ENCODE measurements at regions not wholly inside any gene's neighbourhood (a gene's known extent, or its start where the extent isn't known, plus 50 kb on each side); places are given as distances from the start of the nearest gene placed in this dataset.

DNA sequence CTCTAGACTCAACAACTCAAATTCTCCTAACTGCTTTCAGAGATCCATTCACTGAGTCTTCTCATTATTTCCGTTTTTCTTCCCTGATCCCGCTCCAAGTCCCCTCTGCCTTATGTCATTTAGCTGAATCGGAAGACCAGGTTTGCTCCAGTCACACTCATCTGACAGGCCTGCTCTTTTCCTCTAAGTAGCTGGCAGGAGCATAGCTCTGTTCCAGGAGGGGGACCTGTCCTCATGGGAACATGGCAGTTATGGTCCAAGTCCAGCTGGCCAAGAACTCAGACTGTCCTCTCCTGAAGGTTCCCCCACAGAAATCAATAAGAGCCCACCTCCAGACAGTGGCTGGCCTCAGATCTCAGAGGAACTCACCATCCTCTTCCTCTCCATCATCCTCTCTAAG lies 130.9 kb upstream of the SERP2 start:
- H3K4me1 Mint-ChIP-seq (ENCODE audit: low read depth): peaks cover 9% of the 10 kb centered on the region

GRCh38 chr13:44243198-44243857 lies 130.3 kb upstream of the SERP2 start:
- no peaks in the 10 kb centered on the region for H3K36me3 Mint-ChIP-seq (ENCODE audit: low read depth)
- no peak overlapping the region for H3K27ac Mint-ChIP-seq
- peaks cover 5% of the 10 kb centered on the region for H3K27me3 Mint-ChIP-seq (ENCODE audit: insufficient read depth)
- H3K4me1 Mint-ChIP-seq (ENCODE audit: low read depth): peaks cover 3% of the 10 kb centered on the region
- no peaks in the 10 kb centered on the region for H3K9me3 Mint-ChIP-seq
- DNase-seq: peak; percentile 3
- no peak overlapping the region for H3K4me3 Mint-ChIP-seq
- TF ChIP-seq, protein P1, sequence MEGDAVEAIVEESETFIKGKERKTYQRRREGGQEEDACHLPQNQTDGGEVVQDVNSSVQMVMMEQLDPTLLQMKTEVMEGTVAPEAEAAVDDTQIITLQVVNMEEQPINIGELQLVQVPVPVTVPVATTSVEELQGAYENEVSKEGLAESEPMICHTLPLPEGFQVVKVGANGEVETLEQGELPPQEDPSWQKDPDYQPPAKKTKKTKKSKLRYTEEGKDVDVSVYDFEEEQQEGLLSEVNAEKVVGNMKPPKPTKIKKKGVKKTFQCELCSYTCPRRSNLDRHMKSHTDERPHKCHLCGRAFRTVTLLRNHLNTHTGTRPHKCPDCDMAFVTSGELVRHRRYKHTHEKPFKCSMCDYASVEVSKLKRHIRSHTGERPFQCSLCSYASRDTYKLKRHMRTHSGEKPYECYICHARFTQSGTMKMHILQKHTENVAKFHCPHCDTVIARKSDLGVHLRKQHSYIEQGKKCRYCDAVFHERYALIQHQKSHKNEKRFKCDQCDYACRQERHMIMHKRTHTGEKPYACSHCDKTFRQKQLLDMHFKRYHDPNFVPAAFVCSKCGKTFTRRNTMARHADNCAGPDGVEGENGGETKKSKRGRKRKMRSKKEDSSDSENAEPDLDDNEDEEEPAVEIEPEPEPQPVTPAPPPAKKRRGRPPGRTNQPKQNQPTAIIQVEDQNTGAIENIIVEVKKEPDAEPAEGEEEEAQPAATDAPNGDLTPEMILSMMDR (IDR thresholded peaks at IDR 0.05): peak; percentile 52; the same call in 1 of the 2 replicates

More for the DNA sequence above, 130.9 kb upstream of the SERP2 start:
- DNase-seq: no peak
- TF ChIP-seq, protein P1 (IDR thresholded peaks at IDR 0.05): no peak
- no peaks in the 10 kb centered on the region for H3K9me3 Mint-ChIP-seq
- no peaks in the 10 kb centered on the region for H3K36me3 Mint-ChIP-seq (ENCODE audit: low read depth)
- H3K27me3 Mint-ChIP-seq (ENCODE audit: insufficient read depth): peaks cover 5% of the 10 kb centered on the region
- H3K4me3 Mint-ChIP-seq: no peak overlapping the region
- no peak overlapping the region for H3K27ac Mint-ChIP-seq

GRCh38 chr13:44244288-44244687 lies 129.3 kb upstream of the SERP2 start:
- H3K4me3 Mint-ChIP-seq: no peak overlapping the region
- TF ChIP-seq, protein P1 (IDR thresholded peaks at IDR 0.05): no peak
- peaks cover 4% of the 10 kb centered on the region for H3K4me1 Mint-ChIP-seq (ENCODE audit: low read depth)
- peaks cover 5% of the 10 kb centered on the region for H3K27me3 Mint-ChIP-seq (ENCODE audit: insufficient read depth)
- no peaks in the 10 kb centered on the region for H3K36me3 Mint-ChIP-seq (ENCODE audit: low read depth)
- no peak overlapping the region for H3K27ac Mint-ChIP-seq
- peak; percentile 9 for DNase-seq
- H3K9me3 Mint-ChIP-seq: no peaks in the 10 kb centered on the region

DNA sequence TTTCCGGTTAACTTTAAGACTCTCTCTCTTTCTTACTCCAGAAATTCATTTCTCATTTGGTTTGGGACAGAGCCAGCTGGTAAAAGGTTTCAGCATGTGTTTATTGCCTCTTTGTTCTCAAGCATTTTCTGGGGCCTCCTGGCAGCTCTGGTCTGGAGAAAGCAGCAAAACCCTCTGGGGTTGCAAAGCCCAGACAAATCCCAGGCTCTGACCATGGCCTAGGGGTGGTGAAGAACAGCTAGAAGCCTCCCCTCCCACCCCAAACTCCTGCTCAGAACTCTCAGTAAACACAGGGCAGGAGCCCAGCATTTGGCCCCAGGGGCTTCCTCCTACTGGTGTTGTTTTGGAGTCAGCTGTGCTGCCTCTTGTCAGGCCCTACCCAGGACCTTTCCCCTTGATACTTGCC lies 124.2 kb upstream of the SERP2 start:
- Mint-ChIP-seq H3K27ac (no peak overlapping the region), H3K27me3 (ENCODE audit: insufficient read depth) (peaks cover 1% of the 10 kb centered on the region), H3K4me1 (ENCODE audit: low read depth) (peaks cover 9% of the 10 kb centered on the region), H3K9me3 (no peaks in the 10 kb centered on the region), H3K36me3 (ENCODE audit: low read depth) (no peaks in the 10 kb centered on the region), H3K4me3 (no peak overlapping the region)
- DNase-seq: peak; percentile 43
- TF ChIP-seq, protein P1 (IDR thresholded peaks at IDR 0.05): no peak

DNA sequence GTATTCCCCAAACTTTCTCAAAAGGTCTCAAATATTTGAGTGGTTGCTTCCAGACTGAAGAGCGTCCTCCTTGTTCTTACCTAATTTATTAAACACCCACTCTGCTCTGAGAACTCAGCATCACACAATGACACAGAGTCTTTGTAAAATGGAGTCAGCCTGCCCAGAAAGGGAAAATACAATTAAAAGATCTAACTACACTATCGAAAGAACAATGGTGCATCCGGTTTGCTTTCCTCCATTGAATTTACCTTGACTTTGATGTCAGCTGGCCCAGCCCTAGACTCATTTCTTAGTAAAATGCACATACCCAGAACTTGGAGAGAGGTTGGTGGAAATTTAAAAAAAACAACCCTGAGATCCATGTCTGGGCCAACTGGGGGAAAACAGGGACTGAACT lies 120.7 kb upstream of the SERP2 start:
- TF ChIP-seq, protein P1 (IDR thresholded peaks at IDR 0.05): no peak

More for the DNA sequence above, 120.7 kb upstream of the SERP2 start:
- H3K9me3 Mint-ChIP-seq: no peaks in the 10 kb centered on the region
- no peak overlapping the region for H3K4me3 Mint-ChIP-seq
- peaks cover 13% of the 10 kb centered on the region for H3K4me1 Mint-ChIP-seq (ENCODE audit: low read depth)
- H3K27me3 Mint-ChIP-seq (ENCODE audit: insufficient read depth): no peaks in the 10 kb centered on the region; the same call in none of the 2 replicates
- H3K36me3 Mint-ChIP-seq (ENCODE audit: low read depth): no peaks in the 10 kb centered on the region
- no peak for DNase-seq
- H3K27ac Mint-ChIP-seq: no peak overlapping the region

Measured in HFFc6 (cell line).